HepG2 (cell line): ENCODE measurements at regions not wholly inside any gene's neighbourhood (a gene's known extent, or its start where the extent isn't known, plus 50 kb on each side); places are given as distances from the start of the nearest gene placed in this dataset.
A peak's percentile ranks its signal among the peaks of the same experiment; 100 is the strongest.

Experiments
- ATF1 ChIP-seq: IDR thresholded peaks from 2 replicates; pipeline ENCODE4 v1.6.1; 2016; ENCODE audit warnings: mild to moderate bottlenecking, control low read depth
- CEBPG ChIP-seq: IDR thresholded peaks from 2 replicates; pipeline ENCODE4 v1.6.1; 2016
- FOXK2 ChIP-seq: fragments of 450-650 bp; IDR thresholded peaks from 2 replicates; pipeline ENCODE4 v1.6.1; 2016
- GATAD2A ChIP-seq: IDR thresholded peaks from 2 replicates; pipeline ENCODE4 v1.6.1; 2016
- GFI1 ChIP-seq: sonication (generic); formaldehyde crosslinking; IDR thresholded peaks from 2 replicates; pipeline ENCODE4 v1.5.0; 2020; ENCODE audit warnings: missing genetic modification reagents, mild to moderate bottlenecking, borderline replicate concordance
- GTF2F1 ChIP-seq: fragments of 150-350 bp; IDR thresholded peaks from 2 replicates; pipeline ENCODE4 v1.6.1; 2014; ENCODE audit warnings: low read length
- HNRNPH1 ChIP-seq: fragments of 200-400 bp; formaldehyde crosslinking; optimal IDR thresholded peaks from 2 replicates; pipeline ENCODE3; 2017; ENCODE audit warnings: mild to moderate bottlenecking, low read depth, low read length
- MEIS2 ChIP-seq: sonication (generic); formaldehyde crosslinking; IDR thresholded peaks from 2 replicates; pipeline ENCODE4 v1.9.0; 2021; ENCODE audit warnings: mild to moderate bottlenecking, missing genetic modification reagents
- RARA ChIP-seq: IDR thresholded peaks from 2 replicates; pipeline ENCODE4 v1.6.1; 2016; ENCODE audit warnings: missing genetic modification reagents, missing compliant biosample characterization
- SAP130 ChIP-seq: IDR thresholded peaks from 2 replicates; pipeline ENCODE4 v1.6.1; 2016; ENCODE audit warnings: low read depth
- SMC3 ChIP-seq: IDR thresholded peaks from 2 replicates; pipeline ENCODE4 v1.6.1; 2011; ENCODE audit warnings: low read length, improper control_type of control experiment
- SP1 ChIP-seq, 2 experiments: fragments of 450-650 bp in 1 of 2; sonication (generic) in 1 of 2; formaldehyde crosslinking in 1 of 2; IDR thresholded peaks; 2 replicates each; pipeline versions ENCODE4 v1.4.0 to v1.6.1; 2016 to 2020; ENCODE audit warnings: missing genetic modification reagents in 1 of 2
- ZBTB1 ChIP-seq: sonication (generic); formaldehyde crosslinking; IDR thresholded peaks from 2 replicates; pipeline ENCODE4 v1.4.0; 2020; ENCODE audit warnings: missing genetic modification reagents, borderline replicate concordance
- ZFY ChIP-seq: sonication (generic); formaldehyde crosslinking; IDR thresholded peaks from 2 replicates; pipeline ENCODE4 v1.4.0; 2020; ENCODE audit warnings: missing genetic modification reagents
- ZMYM2 ChIP-seq: sonication (generic); formaldehyde crosslinking; IDR thresholded peaks from 2 replicates; pipeline ENCODE4 v1.8.0; 2022; ENCODE audit warnings: mild to moderate bottlenecking, missing genetic modification reagents
- ZNF292 ChIP-seq: sonication (generic); formaldehyde crosslinking; IDR thresholded peaks from 2 replicates; pipeline ENCODE4 v1.8.1; 2022; ENCODE audit warnings: mild to moderate bottlenecking, low read depth, missing genetic modification reagents, borderline replicate concordance
- ZNF337 ChIP-seq: sonication (generic); formaldehyde crosslinking; IDR thresholded peaks from 2 replicates; pipeline ENCODE4 v1.5.1; 2020; ENCODE audit warnings: missing genetic modification reagents, low read depth, mild to moderate bottlenecking, borderline replicate concordance
- ZNF382 ChIP-seq: sonication (generic); formaldehyde crosslinking; IDR thresholded peaks from 2 replicates; pipeline ENCODE4 v1.5.0; 2020; ENCODE audit warnings: missing genetic modification reagents, mild to moderate bottlenecking, borderline replicate concordance
- ZNF552 ChIP-seq: sonication (generic); formaldehyde crosslinking; IDR thresholded peaks from 2 replicates; pipeline ENCODE4 v1.9.0; 2022; ENCODE audit warnings: missing genetic modification reagents, mild to moderate bottlenecking, borderline replicate concordance
- TF ChIP-seq, protein P1 (sequence below): sonication (generic); formaldehyde crosslinking; IDR thresholded peaks from 2 replicates; pipeline ENCODE4 v1.4.0; 2020; ENCODE audit warnings: missing genetic modification reagents
- TF ChIP-seq, protein P2 (sequence below): sonication (generic); formaldehyde crosslinking; IDR thresholded peaks from 2 replicates; pipeline ENCODE4 v1.8.0; 2022; ENCODE audit warnings: mild to moderate bottlenecking, missing genetic modification reagents
- TF ChIP-seq, protein P3 (sequence below): sonication (generic); formaldehyde crosslinking; IDR thresholded peaks from 2 replicates; pipeline ENCODE4 v1.5.1; 2020; ENCODE audit warnings: mild to moderate bottlenecking, missing genetic modification reagents
- TF ChIP-seq, protein P4 (sequence below): sonication (generic); formaldehyde crosslinking; IDR thresholded peaks from 2 replicates; pipeline ENCODE4 v1.5.0; 2020; ENCODE audit warnings: missing genetic modification reagents

DNA sequence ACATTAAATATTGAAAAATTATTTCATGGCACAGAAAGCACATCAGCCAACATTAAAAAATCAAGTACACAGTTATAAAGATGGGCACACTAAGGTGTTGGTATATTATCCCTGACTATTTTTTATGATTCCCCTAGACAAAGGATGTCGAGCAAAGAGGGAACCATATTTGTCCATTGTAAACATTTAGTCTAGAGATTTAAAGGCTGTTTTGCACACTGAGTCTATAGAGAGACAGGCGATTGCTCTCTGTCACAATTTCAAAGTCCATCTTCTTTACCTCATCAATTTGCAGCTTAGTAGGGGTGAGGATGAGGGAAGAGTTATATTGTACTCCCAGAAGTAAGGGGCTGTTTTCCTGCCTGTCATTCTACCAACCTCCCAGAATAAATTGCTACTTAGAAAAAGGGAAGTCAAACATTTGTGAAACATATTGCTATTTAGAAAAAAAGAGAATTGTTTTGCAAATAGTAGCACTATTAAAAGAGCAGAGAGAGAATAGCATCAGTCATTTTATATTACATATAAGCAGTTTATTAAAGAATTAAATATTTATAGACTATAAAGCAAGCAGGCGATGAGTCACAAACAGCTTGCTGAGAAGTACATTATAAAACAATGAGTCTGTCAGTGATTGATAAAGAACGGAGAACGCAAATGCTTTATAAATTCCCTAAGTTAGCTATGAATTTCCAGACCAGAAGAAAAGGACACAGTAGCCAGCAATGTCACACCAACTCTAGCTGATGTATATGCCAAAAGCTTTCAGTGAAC is 270.6 kb upstream of the PMFBP1 start (continued):
- TF ChIP-seq, protein P1, sequence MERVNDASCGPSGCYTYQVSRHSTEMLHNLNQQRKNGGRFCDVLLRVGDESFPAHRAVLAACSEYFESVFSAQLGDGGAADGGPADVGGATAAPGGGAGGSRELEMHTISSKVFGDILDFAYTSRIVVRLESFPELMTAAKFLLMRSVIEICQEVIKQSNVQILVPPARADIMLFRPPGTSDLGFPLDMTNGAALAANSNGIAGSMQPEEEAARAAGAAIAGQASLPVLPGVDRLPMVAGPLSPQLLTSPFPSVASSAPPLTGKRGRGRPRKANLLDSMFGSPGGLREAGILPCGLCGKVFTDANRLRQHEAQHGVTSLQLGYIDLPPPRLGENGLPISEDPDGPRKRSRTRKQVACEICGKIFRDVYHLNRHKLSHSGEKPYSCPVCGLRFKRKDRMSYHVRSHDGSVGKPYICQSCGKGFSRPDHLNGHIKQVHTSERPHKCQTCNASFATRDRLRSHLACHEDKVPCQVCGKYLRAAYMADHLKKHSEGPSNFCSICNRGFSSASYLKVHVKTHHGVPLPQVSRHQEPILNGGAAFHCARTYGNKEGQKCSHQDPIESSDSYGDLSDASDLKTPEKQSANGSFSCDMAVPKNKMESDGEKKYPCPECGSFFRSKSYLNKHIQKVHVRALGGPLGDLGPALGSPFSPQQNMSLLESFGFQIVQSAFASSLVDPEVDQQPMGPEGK: peak; percentile 45; the same call in 1 of the 2 replicates
- TF ChIP-seq MEIS2 (CRISPR knock-in tag) (no peak), ZBTB1 (no peak), SMC3 (no peak), ZNF552 (CRISPR knock-in tag) (no peak), SAP130 (CRISPR knock-in tag) (peak; percentile 64), ZNF382 (no peak), GTF2F1 (no peak), ZNF292 (CRISPR knock-in tag) (peak; percentile 28; the same call in 1 of the 2 replicates), GATAD2A (peak; percentile 92), ATF1 (peak; percentile 12; the same call in 1 of the 2 replicates), ZFY (CRISPR knock-in tag) (no peak), GFI1 (CRISPR knock-in tag) (peak; percentile 82), SP1 (IDR thresholded peaks at IDR 0.05) (no peak), SP1 (CRISPR knock-in tag; IDR thresholded peaks at IDR 0.05) (no peak), ZMYM2 (no peak), CEBPG (CRISPR knock-in tag) (peak; percentile 76), HNRNPH1 (no peak), RARA (CRISPR knock-in tag) (peak; percentile 72), ZNF337 (CRISPR knock-in tag) (no peak), FOXK2 (0 out of 2 replicates have a peak, but pooled peaks have one; percentile 7)
- TF ChIP-seq, protein P2, sequence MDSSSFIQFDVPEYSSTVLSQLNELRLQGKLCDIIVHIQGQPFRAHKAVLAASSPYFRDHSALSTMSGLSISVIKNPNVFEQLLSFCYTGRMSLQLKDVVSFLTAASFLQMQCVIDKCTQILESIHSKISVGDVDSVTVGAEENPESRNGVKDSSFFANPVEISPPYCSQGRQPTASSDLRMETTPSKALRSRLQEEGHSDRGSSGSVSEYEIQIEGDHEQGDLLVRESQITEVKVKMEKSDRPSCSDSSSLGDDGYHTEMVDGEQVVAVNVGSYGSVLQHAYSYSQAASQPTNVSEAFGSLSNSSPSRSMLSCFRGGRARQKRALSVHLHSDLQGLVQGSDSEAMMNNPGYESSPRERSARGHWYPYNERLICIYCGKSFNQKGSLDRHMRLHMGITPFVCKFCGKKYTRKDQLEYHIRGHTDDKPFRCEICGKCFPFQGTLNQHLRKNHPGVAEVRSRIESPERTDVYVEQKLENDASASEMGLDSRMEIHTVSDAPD (CRISPR knock-in tag): no peak
- TF ChIP-seq, protein P3, sequence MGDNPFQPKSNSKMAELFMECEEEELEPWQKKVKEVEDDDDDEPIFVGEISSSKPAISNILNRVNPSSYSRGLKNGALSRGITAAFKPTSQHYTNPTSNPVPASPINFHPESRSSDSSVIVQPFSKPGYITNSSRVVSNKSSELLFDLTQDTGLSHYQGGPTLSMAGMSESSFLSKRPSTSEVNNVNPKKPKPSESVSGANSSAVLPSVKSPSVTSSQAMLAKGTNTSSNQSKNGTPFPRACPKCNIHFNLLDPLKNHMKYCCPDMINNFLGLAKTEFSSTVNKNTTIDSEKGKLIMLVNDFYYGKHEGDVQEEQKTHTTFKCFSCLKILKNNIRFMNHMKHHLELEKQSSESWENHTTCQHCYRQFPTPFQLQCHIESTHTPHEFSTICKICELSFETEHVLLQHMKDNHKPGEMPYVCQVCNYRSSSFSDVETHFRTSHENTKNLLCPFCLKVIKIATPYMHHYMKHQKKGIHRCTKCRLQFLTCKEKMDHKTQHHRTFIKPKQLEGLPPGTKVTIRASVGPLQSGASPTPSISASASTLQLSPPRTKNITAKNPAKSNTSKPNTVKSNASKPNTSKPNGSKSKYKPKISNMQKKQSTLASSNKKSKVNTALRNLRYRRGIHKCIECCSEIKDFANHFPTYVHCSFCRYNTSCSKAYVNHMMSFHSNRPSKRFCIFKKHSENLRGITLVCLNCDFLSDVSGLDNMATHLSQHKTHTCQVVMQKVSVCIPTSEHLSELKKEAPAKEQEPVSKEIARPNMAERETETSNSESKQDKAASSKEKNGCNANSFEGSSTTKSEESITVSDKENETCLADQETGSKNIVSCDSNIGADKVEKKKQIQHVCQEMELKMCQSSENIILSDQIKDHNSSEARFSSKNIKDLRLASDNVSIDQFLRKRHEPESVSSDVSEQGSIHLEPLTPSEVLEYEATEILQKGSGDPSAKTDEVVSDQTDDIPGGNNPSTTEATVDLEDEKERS: peak; percentile 82; the same call in 1 of the 2 replicates
- TF ChIP-seq, protein P4, sequence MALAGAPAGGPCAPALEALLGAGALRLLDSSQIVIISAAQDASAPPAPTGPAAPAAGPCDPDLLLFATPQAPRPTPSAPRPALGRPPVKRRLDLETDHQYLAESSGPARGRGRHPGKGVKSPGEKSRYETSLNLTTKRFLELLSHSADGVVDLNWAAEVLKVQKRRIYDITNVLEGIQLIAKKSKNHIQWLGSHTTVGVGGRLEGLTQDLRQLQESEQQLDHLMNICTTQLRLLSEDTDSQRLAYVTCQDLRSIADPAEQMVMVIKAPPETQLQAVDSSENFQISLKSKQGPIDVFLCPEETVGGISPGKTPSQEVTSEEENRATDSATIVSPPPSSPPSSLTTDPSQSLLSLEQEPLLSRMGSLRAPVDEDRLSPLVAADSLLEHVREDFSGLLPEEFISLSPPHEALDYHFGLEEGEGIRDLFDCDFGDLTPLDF: no peak
